ENCODE measurements at regions not wholly inside any gene's neighbourhood (a gene's known extent, or its start where the extent isn't known, plus 50 kb on each side); places are given as distances from the start of the nearest gene placed in this dataset.
A peak's percentile ranks its signal among the peaks of the same experiment; 100 is the strongest.

GRCh38 chr20:56932575-56933330 lies 303.6 kb downstream of the TFAP2C start:
- no peak for DNase-seq

- no peak for DNase-seq
Measured at GRCh38 chr20:56933331-56933698, 304.2 kb downstream of the TFAP2C start.

GRCh38 chr20:56934888-56935287 lies 305.8 kb downstream of the TFAP2C start:
- no peak for DNase-seq

- no peak for DNase-seq
Measured at GRCh38 chr20:56940466-56940865, 311.4 kb downstream of the TFAP2C start.

GRCh38 chr20:56941101-56941686 lies 312.1 kb downstream of the TFAP2C start:
- no peak for DNase-seq

- no peak for DNase-seq
Measured at GRCh38 chr20:56943946-56944945, 315.1 kb downstream of the TFAP2C start.

GRCh38 chr20:56945057-56945456 lies 316.0 kb downstream of the TFAP2C start:
- DNase-seq = no peak

GRCh38 chr20:56945901-56946300 lies 316.8 kb downstream of the TFAP2C start:
- DNase-seq = no peak

- no peak for DNase-seq
Measured at GRCh38 chr20:56949318-56949717, 317.1 kb downstream of the BMP7 start.

- DNase-seq = no peak
Measured at GRCh38 chr20:56952258-56953047, 314.0 kb downstream of the BMP7 start.

- DNase-seq = no peak
Measured at GRCh38 chr20:56953048-56953586, 313.3 kb downstream of the BMP7 start.

GRCh38 chr20:56954797-56955196 lies 311.6 kb downstream of the BMP7 start:
- no peak for DNase-seq

GRCh38 chr20:56955680-56956079 lies 310.8 kb downstream of the BMP7 start:
- no peak for DNase-seq

GRCh38 chr20:56956534-56956933 lies 309.9 kb downstream of the BMP7 start:
- DNase-seq = no peak

GRCh38 chr20:56957737-56958553 lies 308.5 kb downstream of the BMP7 start:
- no peak for DNase-seq

GRCh38 chr20:56964901-56965300 lies 301.5 kb downstream of the BMP7 start:
- no peak for DNase-seq

- DNase-seq = no peak
Measured at GRCh38 chr20:56967916-56968315, 298.5 kb downstream of the BMP7 start.

GRCh38 chr20:56968376-56969048 lies 297.9 kb downstream of the BMP7 start:
- DNase-seq = no peak

GRCh38 chr20:56974499-56975250 lies 291.8 kb downstream of the BMP7 start:
- DNase-seq = peak; percentile 17 to 18

GRCh38 chr20:56975838-56976237 lies 290.6 kb downstream of the BMP7 start:
- DNase-seq = no peak
